MM.1S (cell line): ENCODE measurements at regions not wholly inside any gene's neighbourhood (a gene's known extent, or its start where the extent isn't known, plus 50 kb on each side); places are given as distances from the start of the nearest gene placed in this dataset.

Source experiments
- CTCF ChIP-seq: fragments of 300-600 bp; sonication (generic); IDR thresholded peaks from 2 replicates; pipeline ENCODE4 v1.5.1; 2016; ENCODE audit warnings: antibody characterized with exemption, low read length, mixed read lengths
- EZH2 ChIP-seq: fragments of 300-600 bp; sonication (generic); optimal IDR thresholded peaks from 2 replicates; pipeline ENCODE3; 2017; ENCODE audit warnings: low read depth, mild to moderate bottlenecking, antibody characterized with exemption, low read length, mixed read lengths

GRCh38 chr14:49480053-49480760 lies 106.0 kb downstream of the RPS29 start:
- no peak for TF ChIP-seq EZH2
- TF ChIP-seq CTCF, result no peak
